SK-N-SH (cell line): ENCODE measurements at regions not wholly inside any gene's neighbourhood (a gene's known extent, or its start where the extent isn't known, plus 50 kb on each side); places are given as distances from the start of the nearest gene placed in this dataset.

Source experiments
- CTCF ChIP-seq: fragments of 200-600 bp; sonication (generic); IDR thresholded peaks from 2 replicates; pipeline ENCODE4 v1.6.1; 2017; ENCODE audit warnings: antibody characterized with exemption, mild to moderate bottlenecking, moderate library complexity
- ELF1 ChIP-seq: IDR thresholded peaks from 2 replicates; pipeline ENCODE4 v1.4.0; 2012
- EP300 ChIP-seq, 2 experiments: IDR thresholded peaks; 2 replicates each; pipeline versions ENCODE4 v1.4.0 to v1.6.1; 2012; ENCODE audit warnings: borderline replicate concordance in 1 of 2, low read depth in 1 of 2, low read length in 1 of 2
- POLR2AphosphoS5 ChIP-seq: IDR thresholded peaks from 2 replicates; pipeline ENCODE4 v1.6.1; 2012; ENCODE audit warnings: low read depth, low read length
- REST ChIP-seq: IDR thresholded peaks from 2 replicates; pipeline ENCODE4 v1.6.1; 2012; ENCODE audit warnings: mild to moderate bottlenecking, low read depth, low read length, moderate library complexity
- TCF12 ChIP-seq: IDR thresholded peaks from 2 replicates; pipeline ENCODE4 v1.4.0; 2012
- TEAD4 ChIP-seq: IDR thresholded peaks from 2 replicates; pipeline ENCODE4 v1.4.0; 2012; ENCODE audit warnings: mild to moderate bottlenecking, borderline replicate concordance; ENCODE audit not compliant: insufficient read depth

GRCh38 chr2:120990451-120990871 lies 254.8 kb downstream of the GLI2 start:
- TF ChIP-seq ELF1, result no peak
- TF ChIP-seq EP300 (IDR thresholded peaks at IDR 0.05; ENCODE audit: borderline replicate concordance in 1 of 2, low read depth in 1 of 2, low read length in 1 of 2), result no peak
- no peak for TF ChIP-seq TEAD4
- TF ChIP-seq TCF12, result no peak
- no peak for TF ChIP-seq CTCF
- no peak for TF ChIP-seq POLR2AphosphoS5
- TF ChIP-seq REST, result no peak
